ENCODE measurements at regions not wholly inside any gene's neighbourhood (a gene's known extent, or its start where the extent isn't known, plus 50 kb on each side); places are given as distances from the start of the nearest gene placed in this dataset.

DNA sequence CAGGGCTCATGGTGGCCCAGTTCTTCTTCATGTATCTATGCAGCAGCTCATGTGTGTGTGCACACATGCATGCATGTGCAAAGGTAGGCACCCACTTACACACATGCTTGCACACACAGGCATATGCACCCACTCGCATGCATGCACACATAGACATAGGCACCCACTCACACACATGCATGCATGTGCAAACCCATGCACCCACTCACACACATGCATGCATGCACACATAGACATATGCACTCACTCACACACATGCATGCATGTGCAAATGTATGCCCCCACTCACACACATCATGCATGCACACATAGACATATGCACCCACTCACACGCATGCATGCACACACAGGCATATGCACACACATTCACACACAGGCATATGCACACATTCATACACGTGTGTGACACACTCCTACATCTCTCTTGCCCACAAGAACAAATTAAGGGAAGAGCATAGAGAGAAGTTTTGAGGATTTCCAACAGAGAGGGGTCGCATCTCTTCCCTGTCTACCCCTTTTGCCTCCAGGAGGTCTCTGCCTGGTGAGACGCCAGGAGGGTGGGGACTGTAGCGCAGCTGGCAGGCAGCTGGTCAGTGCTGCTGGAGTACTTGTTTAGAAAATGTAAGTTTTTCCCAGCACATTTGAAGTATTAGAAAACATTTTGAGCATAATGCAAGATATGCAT, 63.9 kb upstream of the ARHGEF7 start:
- Histone ChIP-seq H3K23ac (ENCODE audit: low read depth, low read length, poor library complexity) (peak overlapping the region; percentile 8), H3K4me3 (ENCODE audit: low read length in 2 of 2) (peak overlapping the region in 1 of 2 donors; percentile 44), H2AK5ac (ENCODE audit: low read depth, low read length) (no peak overlapping the region), H3K14ac (ENCODE audit: low read length) (no peak overlapping the region), H3K4ac (ENCODE audit: low read length) (no peak overlapping the region), H2BK12ac (ENCODE audit: low read length) (no peak overlapping the region), H3K27me3 (ENCODE audit: control insufficient read depth in 3 of 3, insufficient read depth in 3 of 3, low read depth in 1 of 3, low read length in 3 of 3) (peaks cover 0 to 4% (median 0%) of the 10 kb centered on the region in 3 experiments), H2BK5ac (ENCODE audit: low read length) (no peak overlapping the region), H3K9me3 (replicated peaks in 1 of 2; ENCODE audit: control insufficient read depth in 2 of 2, insufficient read depth in 1 of 2, low read depth in 1 of 2, low read length in 2 of 2) (peaks cover 0 to 1% of the 10 kb centered on the region in 2 donors), H3K36me3 (replicated peaks in 1 of 2; ENCODE audit: control insufficient read depth in 2 of 2, insufficient read depth in 2 of 2, low read length in 2 of 2) (no peaks in the 10 kb centered on the region), H3K79me1 (ENCODE audit: low read depth, low read length) (peaks cover 2% of the 10 kb centered on the region), H3K18ac (ENCODE audit: low read length) (no peak overlapping the region), H4K91ac (ENCODE audit: low read depth, low read length, poor library complexity) (no peak overlapping the region), H2BK15ac (ENCODE audit: low read length) (no peak overlapping the region), H2BK120ac (ENCODE audit: low read depth, low read length) (no peak overlapping the region), H3K9ac (ENCODE audit: low read depth, low read length, poor library complexity) (no peak overlapping the region), H3K4me1 (ENCODE audit: control insufficient read depth in 2 of 2, insufficient read depth in 1 of 2, low read depth in 1 of 2, low read length in 2 of 2) (no peaks in the 10 kb centered on the region), H3K27ac (replicated peaks; ENCODE audit: low read length) (no peak overlapping the region), H2AFZ (ENCODE audit: low read length) (no peak overlapping the region), H3K4me2 (ENCODE audit: insufficient read depth, low read length, poor library complexity, severe bottlenecking) (no peak overlapping the region), H4K8ac (ENCODE audit: low read depth, low read length) (no peak overlapping the region)
- WGBS, 2 donors (ENCODE audit: extremely low coverage in 2 of 2, insufficient read length in 2 of 2, insufficient replicate concordance in 1 of 2): no CpG with 5 or more reads among the region's 6 CpGs
- no peak for DNase-seq (ENCODE audit: low spot score)

DNA sequence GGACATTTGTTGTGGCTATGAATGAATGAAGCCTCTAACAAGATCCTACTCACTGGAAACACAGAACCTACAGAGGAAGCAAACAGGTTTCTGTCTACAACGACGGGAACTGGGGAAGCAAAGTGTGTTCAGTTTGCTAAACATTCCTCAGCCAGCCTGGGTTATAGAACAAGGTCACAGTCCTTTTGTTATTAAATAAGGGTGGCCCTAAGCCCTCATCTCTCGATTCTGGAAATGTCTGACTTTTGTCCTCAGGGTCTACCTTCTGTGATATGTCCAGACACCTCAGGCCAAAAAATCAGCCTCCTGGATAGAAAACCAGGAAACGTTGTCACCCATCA, 64.6 kb upstream of the ARHGEF7 start:
- H3K36me3 ChIP-seq (replicated peaks in 1 of 2; ENCODE audit: control insufficient read depth in 2 of 2, insufficient read depth in 2 of 2, low read length in 2 of 2): no peaks in the 10 kb centered on the region

DNA sequence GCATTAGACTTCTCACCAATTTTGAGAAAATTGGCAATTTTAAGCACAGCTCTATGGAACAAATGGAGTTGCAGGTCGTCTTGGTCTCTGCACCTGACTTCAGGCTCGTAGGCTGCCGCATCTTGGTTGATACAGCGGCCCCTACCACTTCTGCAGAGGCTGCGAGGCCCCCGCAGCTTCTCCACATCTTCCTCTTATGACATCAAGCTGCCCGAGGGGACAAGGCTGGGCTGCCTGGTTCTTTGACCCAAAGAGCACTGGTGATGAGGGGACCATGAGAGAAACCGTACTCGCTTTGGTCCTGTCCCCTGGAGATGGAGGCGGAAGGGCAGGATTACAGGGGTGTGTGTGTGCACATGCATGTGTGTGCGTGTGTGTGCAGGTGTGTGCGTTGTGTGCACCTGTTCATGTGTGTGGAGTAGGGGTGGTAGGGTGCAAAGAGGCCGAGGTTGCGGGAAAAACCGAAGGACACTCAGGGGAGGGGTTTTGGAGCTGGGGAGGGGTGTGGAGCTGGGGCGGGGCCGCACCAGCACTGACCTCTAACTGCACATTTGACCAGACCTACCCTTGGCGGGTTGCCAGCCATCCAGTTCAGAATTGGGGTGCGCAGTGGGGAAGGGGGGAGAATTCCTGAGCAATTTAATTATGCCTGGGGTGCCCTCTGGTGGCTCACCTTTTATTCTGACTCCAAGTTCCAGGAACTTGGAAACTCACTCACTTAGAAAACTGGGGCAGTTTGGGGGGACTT, 65.1 kb upstream of the ARHGEF7 start:
- Histone ChIP-seq H2AK5ac (ENCODE audit: low read depth, low read length) (no peak overlapping the region), H2BK12ac (ENCODE audit: low read length) (no peak overlapping the region), H4K8ac (ENCODE audit: low read depth, low read length) (no peak overlapping the region), H2BK120ac (ENCODE audit: low read depth, low read length) (no peak overlapping the region), H3K36me3 (replicated peaks in 1 of 2; ENCODE audit: control insufficient read depth in 2 of 2, insufficient read depth in 2 of 2, low read length in 2 of 2) (no peaks in the 10 kb centered on the region), H3K4me2 (ENCODE audit: insufficient read depth, low read length, poor library complexity, severe bottlenecking) (no peak overlapping the region), H3K4me1 (ENCODE audit: control insufficient read depth in 2 of 2, insufficient read depth in 1 of 2, low read depth in 1 of 2, low read length in 2 of 2) (no peaks in the 10 kb centered on the region), H3K4ac (ENCODE audit: low read length) (no peak overlapping the region), H3K9ac (ENCODE audit: low read depth, low read length, poor library complexity) (no peak overlapping the region), H3K27ac (replicated peaks; ENCODE audit: low read length) (no peak overlapping the region), H2AFZ (ENCODE audit: low read length) (peak overlapping the region; percentile 7), H2BK5ac (ENCODE audit: low read length) (no peak overlapping the region), H3K18ac (ENCODE audit: low read length) (no peak overlapping the region), H3K14ac (ENCODE audit: low read length) (no peak overlapping the region), H3K23ac (ENCODE audit: low read depth, low read length, poor library complexity) (no peak overlapping the region), H4K91ac (ENCODE audit: low read depth, low read length, poor library complexity) (no peak overlapping the region), H3K9me3 (replicated peaks in 1 of 2; ENCODE audit: control insufficient read depth in 2 of 2, insufficient read depth in 1 of 2, low read depth in 1 of 2, low read length in 2 of 2) (peaks cover 4 to 6% of the 10 kb centered on the region in 2 donors), H3K27me3 (ENCODE audit: control insufficient read depth in 3 of 3, insufficient read depth in 3 of 3, low read depth in 1 of 3, low read length in 3 of 3) (peaks cover 0 to 4% (median 0%) of the 10 kb centered on the region in 3 experiments), H2BK15ac (ENCODE audit: low read length) (no peak overlapping the region), H3K4me3 (ENCODE audit: low read length in 2 of 2) (no peak overlapping the region), H3K79me1 (ENCODE audit: low read depth, low read length) (peaks cover 2% of the 10 kb centered on the region)
- no peak for DNase-seq (ENCODE audit: low spot score)
- no CpG with 5 or more reads among the region's 19 CpGs for WGBS, 2 donors (ENCODE audit: extremely low coverage in 2 of 2, insufficient read length in 2 of 2, insufficient replicate concordance in 1 of 2)

More for the DNA sequence above, 64.6 kb upstream of the ARHGEF7 start:
- Histone ChIP-seq H3K4me2 (ENCODE audit: insufficient read depth, low read length, poor library complexity, severe bottlenecking) (no peak overlapping the region), H3K79me1 (ENCODE audit: low read depth, low read length) (peaks cover 2% of the 10 kb centered on the region), H2BK120ac (ENCODE audit: low read depth, low read length) (no peak overlapping the region), H3K4me3 (ENCODE audit: low read length in 2 of 2) (no peak overlapping the region), H3K4ac (ENCODE audit: low read length) (no peak overlapping the region), H3K27me3 (ENCODE audit: control insufficient read depth in 3 of 3, insufficient read depth in 3 of 3, low read depth in 1 of 3, low read length in 3 of 3) (peaks cover 0 to 4% (median 0%) of the 10 kb centered on the region in 3 experiments), H3K4me1 (ENCODE audit: control insufficient read depth in 2 of 2, insufficient read depth in 1 of 2, low read depth in 1 of 2, low read length in 2 of 2) (no peaks in the 10 kb centered on the region), H3K9ac (ENCODE audit: low read depth, low read length, poor library complexity) (no peak overlapping the region), H4K91ac (ENCODE audit: low read depth, low read length, poor library complexity) (no peak overlapping the region), H2AFZ (ENCODE audit: low read length) (peak overlapping the region; percentile 7), H2BK5ac (ENCODE audit: low read length) (no peak overlapping the region), H4K8ac (ENCODE audit: low read depth, low read length) (no peak overlapping the region), H3K27ac (replicated peaks; ENCODE audit: low read length) (no peak overlapping the region), H3K14ac (ENCODE audit: low read length) (no peak overlapping the region), H3K23ac (ENCODE audit: low read depth, low read length, poor library complexity) (no peak overlapping the region), H2BK15ac (ENCODE audit: low read length) (no peak overlapping the region), H3K9me3 (replicated peaks in 1 of 2; ENCODE audit: control insufficient read depth in 2 of 2, insufficient read depth in 1 of 2, low read depth in 1 of 2, low read length in 2 of 2) (peaks cover 3 to 4% of the 10 kb centered on the region in 2 donors), H3K18ac (ENCODE audit: low read length) (no peak overlapping the region), H2BK12ac (ENCODE audit: low read length) (no peak overlapping the region), H2AK5ac (ENCODE audit: low read depth, low read length) (no peak overlapping the region)
- WGBS, 2 donors (ENCODE audit: extremely low coverage in 2 of 2, insufficient read length in 2 of 2, insufficient replicate concordance in 1 of 2): no CpG with 5 or more reads among the region's 4 CpGs
- DNase-seq (ENCODE audit: low spot score): no peak

DNA sequence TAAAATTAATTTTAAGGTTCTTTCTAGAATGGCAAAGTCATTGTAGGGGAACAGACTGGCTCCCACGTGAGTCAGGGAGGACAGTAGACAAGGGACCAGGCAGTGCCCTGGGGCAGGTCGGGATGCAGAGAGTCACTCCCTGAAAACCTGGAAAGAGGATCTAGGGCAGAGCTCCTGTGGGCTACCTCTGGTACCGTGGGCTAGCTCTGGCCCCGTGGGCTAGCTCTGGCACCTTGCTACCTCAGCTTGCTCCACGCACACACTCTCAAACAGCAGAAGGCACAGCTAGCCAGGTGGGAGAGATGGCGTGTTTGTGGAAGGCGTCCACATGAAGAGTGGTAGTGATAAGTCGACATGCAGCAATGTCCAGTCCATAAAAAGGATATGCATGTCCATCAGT, 66.7 kb upstream of the ARHGEF7 start:
- H3K4ac ChIP-seq (ENCODE audit: low read length): no peak overlapping the region
- peaks cover 2% of the 10 kb centered on the region for H3K79me1 ChIP-seq (ENCODE audit: low read depth, low read length)
- no peaks in the 10 kb centered on the region for H3K4me1 ChIP-seq (ENCODE audit: control insufficient read depth in 2 of 2, insufficient read depth in 1 of 2, low read depth in 1 of 2, low read length in 2 of 2)
- peaks cover 0 to 6% (median 4%) of the 10 kb centered on the region in 3 experiments for H3K27me3 ChIP-seq (ENCODE audit: control insufficient read depth in 3 of 3, insufficient read depth in 3 of 3, low read depth in 1 of 3, low read length in 3 of 3)
- no peak overlapping the region for H2BK120ac ChIP-seq (ENCODE audit: low read depth, low read length)
- no peak overlapping the region for H3K9ac ChIP-seq (ENCODE audit: low read depth, low read length, poor library complexity)
- H3K9me3 ChIP-seq (replicated peaks in 1 of 2; ENCODE audit: control insufficient read depth in 2 of 2, insufficient read depth in 1 of 2, low read depth in 1 of 2, low read length in 2 of 2): peaks cover 6 to 11% of the 10 kb centered on the region in 2 donors
- H3K36me3 ChIP-seq (replicated peaks in 1 of 2; ENCODE audit: control insufficient read depth in 2 of 2, insufficient read depth in 2 of 2, low read length in 2 of 2): peaks cover 0 to 4% of the 10 kb centered on the region in 2 donors
- no CpG with 5 or more reads among the region's 8 CpGs for WGBS, 2 donors (ENCODE audit: extremely low coverage in 2 of 2, insufficient read length in 2 of 2, insufficient replicate concordance in 1 of 2)
- no peak overlapping the region for H3K18ac ChIP-seq (ENCODE audit: low read length)
- no peak overlapping the region for H4K91ac ChIP-seq (ENCODE audit: low read depth, low read length, poor library complexity)
- H3K4me2 ChIP-seq (ENCODE audit: insufficient read depth, low read length, poor library complexity, severe bottlenecking): no peak overlapping the region
- H4K8ac ChIP-seq (ENCODE audit: low read depth, low read length): no peak overlapping the region
- no peak overlapping the region for H2BK15ac ChIP-seq (ENCODE audit: low read length)
- no peak overlapping the region for H2AK5ac ChIP-seq (ENCODE audit: low read depth, low read length)
- H3K27ac ChIP-seq (replicated peaks; ENCODE audit: low read length): no peak overlapping the region
- no peak overlapping the region for H2BK12ac ChIP-seq (ENCODE audit: low read length)
- no peak overlapping the region for H2AFZ ChIP-seq (ENCODE audit: low read length)
- DNase-seq (ENCODE audit: low spot score): no peak
- no peak overlapping the region for H3K23ac ChIP-seq (ENCODE audit: low read depth, low read length, poor library complexity)
- H3K4me3 ChIP-seq (ENCODE audit: low read length in 2 of 2): no peak overlapping the region
- no peak overlapping the region for H2BK5ac ChIP-seq (ENCODE audit: low read length)
- no peak overlapping the region for H3K14ac ChIP-seq (ENCODE audit: low read length)

All from neuronal stem cell (in vitro differentiated cells).